ENCODE measurements at regions not wholly inside any gene's neighbourhood (a gene's known extent, or its start where the extent isn't known, plus 50 kb on each side); places are given as distances from the start of the nearest gene placed in this dataset.

GRCh38 chr20:43372051-43372450 lies 85.6 kb upstream of the SRSF6 start:
- TF ChIP-seq NFRKB (IDR thresholded peaks at IDR 0.05), result no peak
- TF ChIP-seq BHLHE40 (IDR thresholded peaks at IDR 0.05; ENCODE audit: borderline replicate concordance), result no peak
- no peak for TF ChIP-seq FOXA1 (IDR thresholded peaks at IDR 0.05)
- TF ChIP-seq FOXM1 (IDR thresholded peaks at IDR 0.05; ENCODE audit: borderline replicate concordance), result no peak
- TF ChIP-seq SUZ12 (IDR thresholded peaks at IDR 0.05), result no peak
- no peak for TF ChIP-seq ZNF384 (IDR thresholded peaks at IDR 0.05)
